ENCODE measurements at regions not wholly inside any gene's neighbourhood (a gene's known extent, or its start where the extent isn't known, plus 50 kb on each side); places are given as distances from the start of the nearest gene placed in this dataset.

DNA sequence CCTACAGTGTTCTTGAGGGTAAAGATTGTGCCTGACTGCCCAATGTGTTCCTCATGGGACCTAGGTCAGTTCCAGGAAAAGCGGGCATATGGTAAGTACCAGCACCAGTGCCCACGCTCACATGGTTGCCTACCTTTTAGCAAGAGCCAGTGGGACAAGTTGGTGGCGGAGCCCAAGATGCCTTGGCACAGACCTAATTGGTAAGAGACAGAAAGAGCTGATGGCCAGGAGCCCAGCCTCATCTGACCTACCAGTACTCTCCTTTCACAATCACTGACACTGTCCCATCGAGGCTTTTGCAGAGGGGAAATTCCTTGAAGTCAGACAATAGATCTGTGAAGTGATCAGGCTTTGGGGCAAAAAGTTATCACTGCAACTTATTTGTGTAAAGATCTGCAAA lies 98.4 kb upstream of the BCL6 start:
- H2BK5ac ChIP-seq (ENCODE audit: insufficient read length, low read length) = no peak overlapping the region
- no peaks in the 10 kb centered on the region for H3K9me3 ChIP-seq (ENCODE audit: control insufficient read depth, low read depth, low read length)
- no peaks in the 10 kb centered on the region for H3K4me1 ChIP-seq (ENCODE audit: insufficient read depth, low read length)
- H3K9me3 Mint-ChIP-seq = no peaks in the 10 kb centered on the region
- H2BK120ac ChIP-seq (ENCODE audit: low read depth, low read length, poor library complexity, severe bottlenecking) = no peak overlapping the region
- no peaks in the 10 kb centered on the region for H3K23me2 ChIP-seq (ENCODE audit: insufficient read length, low read depth, low read length, poor library complexity, severe bottlenecking)
- H3K14ac ChIP-seq (ENCODE audit: insufficient read depth, low read length) = no peak overlapping the region
- TF ChIP-seq, protein P1, sequence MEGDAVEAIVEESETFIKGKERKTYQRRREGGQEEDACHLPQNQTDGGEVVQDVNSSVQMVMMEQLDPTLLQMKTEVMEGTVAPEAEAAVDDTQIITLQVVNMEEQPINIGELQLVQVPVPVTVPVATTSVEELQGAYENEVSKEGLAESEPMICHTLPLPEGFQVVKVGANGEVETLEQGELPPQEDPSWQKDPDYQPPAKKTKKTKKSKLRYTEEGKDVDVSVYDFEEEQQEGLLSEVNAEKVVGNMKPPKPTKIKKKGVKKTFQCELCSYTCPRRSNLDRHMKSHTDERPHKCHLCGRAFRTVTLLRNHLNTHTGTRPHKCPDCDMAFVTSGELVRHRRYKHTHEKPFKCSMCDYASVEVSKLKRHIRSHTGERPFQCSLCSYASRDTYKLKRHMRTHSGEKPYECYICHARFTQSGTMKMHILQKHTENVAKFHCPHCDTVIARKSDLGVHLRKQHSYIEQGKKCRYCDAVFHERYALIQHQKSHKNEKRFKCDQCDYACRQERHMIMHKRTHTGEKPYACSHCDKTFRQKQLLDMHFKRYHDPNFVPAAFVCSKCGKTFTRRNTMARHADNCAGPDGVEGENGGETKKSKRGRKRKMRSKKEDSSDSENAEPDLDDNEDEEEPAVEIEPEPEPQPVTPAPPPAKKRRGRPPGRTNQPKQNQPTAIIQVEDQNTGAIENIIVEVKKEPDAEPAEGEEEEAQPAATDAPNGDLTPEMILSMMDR (conservative IDR thresholded peaks at IDR 0.05) = no peak
- H3T11ph ChIP-seq (ENCODE audit: low read length) = no peak overlapping the region
- no peak for DNase-seq
- no peak overlapping the region for H3K56ac ChIP-seq (ENCODE audit: insufficient read length, low read depth, low read length)
- no peaks in the 10 kb centered on the region for H3K27me3 Mint-ChIP-seq (ENCODE audit: low read depth)
- no peak overlapping the region for H4K91ac ChIP-seq (ENCODE audit: insufficient read length, low read depth, low read length)
- H4K8ac ChIP-seq (replicated peaks; ENCODE audit: insufficient read length, low read depth, low read length) = no peak overlapping the region
- H3K9ac ChIP-seq (ENCODE audit: extremely low read depth, insufficient read length, low read length) = no peak overlapping the region
- no peak overlapping the region for H2BK15ac ChIP-seq (ENCODE audit: low read depth, low read length)
- H3K79me2 ChIP-seq (ENCODE audit: insufficient read depth, low read length) = no peaks in the 10 kb centered on the region
- H3K36me3 Mint-ChIP-seq (ENCODE audit: insufficient read depth in 1 of 3, low read depth in 3 of 3) = no peaks in the 10 kb centered on the region
- no peak overlapping the region for H3K4me3 Mint-ChIP-seq
- no peak overlapping the region for H3K23ac ChIP-seq (ENCODE audit: insufficient read length, low read depth, low read length)
- WGBS (ENCODE audit: extremely low coverage, insufficient read length, low lambda C conversion rate) = no CpG with 5 or more reads among the region's 4 CpGs
- H2AK5ac ChIP-seq (ENCODE audit: insufficient read length, low read length) = no peak overlapping the region
- no peaks in the 10 kb centered on the region for H3K79me1 ChIP-seq (ENCODE audit: insufficient read depth, low read depth, low read length, poor library complexity, severe bottlenecking)
- H3K4ac ChIP-seq (ENCODE audit: low read depth, low read length) = no peak overlapping the region
- H4K20me1 ChIP-seq (ENCODE audit: control insufficient read depth, insufficient read depth, insufficient read length) = no peaks in the 10 kb centered on the region
- no peak overlapping the region for H3K27ac ChIP-seq (ENCODE audit: insufficient read length, low read depth, low read length)
- H2BK20ac ChIP-seq (ENCODE audit: low read depth, low read length, poor library complexity, severe bottlenecking) = no peak overlapping the region
- H2BK12ac ChIP-seq (ENCODE audit: insufficient read length, low read depth, low read length) = no peak overlapping the region
- no peak overlapping the region for H3K27ac Mint-ChIP-seq
- H3K4me1 Mint-ChIP-seq = peaks cover 11 to 12% of the 10 kb centered on the region in 2 experiments; a peak in 3 of 4 replicates
- no peak overlapping the region for H4K5ac ChIP-seq (ENCODE audit: insufficient read length, low read depth, low read length)
- no peak overlapping the region for H2AFZ ChIP-seq (ENCODE audit: low read length)
- H3K18ac ChIP-seq (ENCODE audit: insufficient read length, low read depth, low read length) = no peak overlapping the region
- no peak overlapping the region for H3K4me2 ChIP-seq (ENCODE audit: insufficient read depth, insufficient read length, low read length)
- H3K27me3 ChIP-seq (ENCODE audit: insufficient read depth, low read length) = no peaks in the 10 kb centered on the region

Measured in H9 (cell line).